Parathyroid adenoma (tissue), 2 donors: ENCODE measurements at regions not wholly inside any gene's neighbourhood (a gene's known extent, or its start where the extent isn't known, plus 50 kb on each side); places are given as distances from the start of the nearest gene placed in this dataset.

Experiments used
- H2AFZ ChIP-seq: fragments of 300-600 bp; sonication (generic); one replicate; pipeline ENCODE4 v1.7.0; 2017; ENCODE audit warnings: antibody characterized with exemption, mild to moderate bottlenecking
- H3K27ac ChIP-seq: fragments of 300-600 bp; sonication (generic); one replicate; pipeline ENCODE4 v1.7.0; 2017
- H3K27me3 ChIP-seq: fragments of 300-600 bp; sonication (generic); one replicate; pipeline ENCODE4 v1.7.0; 2017; ENCODE audit warnings: low read length; ENCODE audit not compliant: control insufficient read depth, insufficient read depth
- H3K36me3 ChIP-seq: fragments of 300-600 bp; sonication (generic); one replicate; pipeline ENCODE4 v1.7.0; 2017; ENCODE audit warnings: low read length; ENCODE audit not compliant: control insufficient read depth, insufficient read depth
- H3K4me1 ChIP-seq: fragments of 300-600 bp; sonication (generic); one replicate; pipeline ENCODE4 v1.7.0; 2017; ENCODE audit warnings: control low read depth
- H3K4me2 ChIP-seq: fragments of 300-600 bp; sonication (generic); one replicate; pipeline ENCODE4 v1.7.0; 2017; ENCODE audit warnings: low read length
- H3K4me3 ChIP-seq: fragments of 300-600 bp; sonication (generic); one replicate; pipeline ENCODE4 v1.7.0; 2017; ENCODE audit warnings: low read depth, low read length
- H3K79me2 ChIP-seq: fragments of 300-600 bp; sonication (generic); one replicate; pipeline ENCODE4 v1.7.0; 2017; ENCODE audit warnings: control low read depth
- H3K9ac ChIP-seq: fragments of 300-600 bp; sonication (generic); one replicate; pipeline ENCODE4 v1.7.0; 2017; ENCODE audit warnings: mild to moderate bottlenecking
- H3K9me3 ChIP-seq: fragments of 300-600 bp; sonication (generic); one replicate; pipeline ENCODE4 v1.7.0; 2017; ENCODE audit warnings: low read length; ENCODE audit not compliant: control insufficient read depth
- CTCF ChIP-seq: fragments of 300-600 bp; sonication (generic); IDR thresholded peaks from one replicate; pipeline ENCODE4 v1.7.0; 2017; ENCODE audit warnings: antibody characterized with exemption, mild to moderate bottlenecking
- donor health status: primary hyperparathyroidism.

GRCh38 chr11:122220321-122220720 lies 104.3 kb upstream of the BLID start:
- Histone ChIP-seq H3K27me3 (no peaks in the 10 kb centered on the region), H3K36me3 (no peaks in the 10 kb centered on the region), H3K9ac (no peak overlapping the region), H3K79me2 (no peaks in the 10 kb centered on the region), H3K9me3 (no peaks in the 10 kb centered on the region), H3K4me1 (no peaks in the 10 kb centered on the region), H3K4me2 (no peak overlapping the region), H3K4me3 (no peak overlapping the region), H3K27ac (no peak overlapping the region), H2AFZ (no peak overlapping the region)
- no peak for TF ChIP-seq CTCF

- H3K27ac ChIP-seq, result no peak overlapping the region
- no peak overlapping the region for H3K9ac ChIP-seq
- H3K4me1 ChIP-seq, result peaks cover 5% of the 10 kb centered on the region
These were observed 103.8 kb upstream of the BLID start for GRCh38 chr11:122219791-122220190.

GRCh38 chr11:122215244-122215992 lies 99.4 kb upstream of the BLID start:
- Histone ChIP-seq H3K27me3 (no peaks in the 10 kb centered on the region), H3K27ac (peak overlapping the region; percentile 55), H3K4me2 (no peak overlapping the region), H3K9ac (no peak overlapping the region), H3K9me3 (no peaks in the 10 kb centered on the region), H3K4me3 (no peak overlapping the region), H3K79me2 (no peaks in the 10 kb centered on the region), H2AFZ (peak overlapping the region; percentile 76), H3K36me3 (no peaks in the 10 kb centered on the region), H3K4me1 (peaks cover 11% of the 10 kb centered on the region)
- peak; percentile 80 for TF ChIP-seq CTCF

More at GRCh38 chr11:122219791-122220190, 103.8 kb upstream of the BLID start:
- H3K79me2 ChIP-seq, result no peaks in the 10 kb centered on the region
- no peak overlapping the region for H2AFZ ChIP-seq
- H3K36me3 ChIP-seq, result no peaks in the 10 kb centered on the region
- no peak overlapping the region for H3K4me2 ChIP-seq
- no peaks in the 10 kb centered on the region for H3K27me3 ChIP-seq
- no peak for TF ChIP-seq CTCF
- no peak overlapping the region for H3K4me3 ChIP-seq
- H3K9me3 ChIP-seq, result no peaks in the 10 kb centered on the region

- no peak overlapping the region for H3K9ac ChIP-seq
- H3K4me2 ChIP-seq, result no peak overlapping the region
- no peak overlapping the region for H3K4me3 ChIP-seq
- H3K9me3 ChIP-seq, result no peaks in the 10 kb centered on the region
- no peak for TF ChIP-seq CTCF
- peak overlapping the region; percentile 55 for H3K27ac ChIP-seq
- no peaks in the 10 kb centered on the region for H3K36me3 ChIP-seq
- H3K79me2 ChIP-seq, result no peaks in the 10 kb centered on the region
- peak overlapping the region; percentile 76 for H2AFZ ChIP-seq
- peaks cover 18% of the 10 kb centered on the region for H3K4me1 ChIP-seq
- H3K27me3 ChIP-seq, result no peaks in the 10 kb centered on the region
These were observed 98.6 kb upstream of the BLID start for GRCh38 chr11:122214567-122214966.

GRCh38 chr11:122214080-122214479 lies 98.1 kb upstream of the BLID start:
- no peaks in the 10 kb centered on the region for H3K79me2 ChIP-seq
- H3K9ac ChIP-seq, result no peak overlapping the region
- H3K27me3 ChIP-seq, result no peaks in the 10 kb centered on the region
- no peaks in the 10 kb centered on the region for H3K9me3 ChIP-seq
- no peaks in the 10 kb centered on the region for H3K36me3 ChIP-seq
- no peak for TF ChIP-seq CTCF
- H3K27ac ChIP-seq, result no peak overlapping the region
- H3K4me3 ChIP-seq, result no peak overlapping the region
- peaks cover 21% of the 10 kb centered on the region for H3K4me1 ChIP-seq
- H3K4me2 ChIP-seq, result no peak overlapping the region
- H2AFZ ChIP-seq, result no peak overlapping the region
